ENCODE measurements at regions not wholly inside any gene's neighbourhood (a gene's known extent, or its start where the extent isn't known, plus 50 kb on each side); places are given as distances from the start of the nearest gene placed in this dataset.

GRCh38 chr13:57918086-57918485 lies 286.5 kb downstream of the PCDH17 start:
- no peak for DNase-seq

- no peak for DNase-seq
Measured at GRCh38 chr13:57918913-57919312, 287.4 kb downstream of the PCDH17 start.

GRCh38 chr13:57925250-57925649 lies 293.7 kb downstream of the PCDH17 start:
- DNase-seq, result no peak

- DNase-seq, result no peak
Measured at GRCh38 chr13:57925751-57926150, 294.2 kb downstream of the PCDH17 start.

GRCh38 chr13:57932061-57932460 lies 300.5 kb downstream of the PCDH17 start:
- DNase-seq, result no peak

- no peak for DNase-seq
Measured at GRCh38 chr13:57933606-57934005, 302.1 kb downstream of the PCDH17 start.

- no peak for DNase-seq
Measured at GRCh38 chr13:57935965-57936364, 304.4 kb downstream of the PCDH17 start.

GRCh38 chr13:57946361-57946760 lies 314.8 kb downstream of the PCDH17 start:
- DNase-seq, result no peak

- DNase-seq, result no peak
Measured at GRCh38 chr13:57948884-57949283, 317.3 kb downstream of the PCDH17 start.

- DNase-seq, result no peak
Measured at GRCh38 chr13:57969951-57970350, 338.4 kb downstream of the PCDH17 start.

- DNase-seq, result no peak
Measured at GRCh38 chr13:57970404-57970803, 338.9 kb downstream of the PCDH17 start.

GRCh38 chr13:57982782-57983181 lies 351.2 kb downstream of the PCDH17 start:
- no peak for DNase-seq

- DNase-seq, result no peak
Measured at GRCh38 chr13:57988276-57988675, 356.7 kb downstream of the PCDH17 start.

- no peak for DNase-seq
Measured at GRCh38 chr13:57991041-57991440, 359.5 kb downstream of the PCDH17 start.

GRCh38 chr13:57992416-57992815 lies 360.9 kb downstream of the PCDH17 start:
- DNase-seq, result no peak

GRCh38 chr13:57996717-57997116 lies 365.2 kb downstream of the PCDH17 start:
- DNase-seq, result no peak

- DNase-seq, result no peak
Measured at GRCh38 chr13:58004751-58005150, 373.2 kb downstream of the PCDH17 start.

- no peak for DNase-seq
Measured at GRCh38 chr13:58018020-58018419, 386.5 kb downstream of the PCDH17 start.

GRCh38 chr13:58018865-58019264 lies 387.3 kb downstream of the PCDH17 start:
- no peak for DNase-seq

- no peak for DNase-seq
Measured at GRCh38 chr13:58024103-58024502, 392.6 kb downstream of the PCDH17 start.

GRCh38 chr13:58025821-58026220 lies 394.3 kb downstream of the PCDH17 start:
- no peak for DNase-seq

GRCh38 chr13:58032676-58033460 lies 401.3 kb downstream of the PCDH17 start:
- DNase-seq, result no peak

GRCh38 chr13:58043971-58044370 lies 412.4 kb downstream of the PCDH17 start:
- DNase-seq, result no peak

GRCh38 chr13:58048670-58049069 lies 417.1 kb downstream of the PCDH17 start:
- DNase-seq, result no peak

GRCh38 chr13:58051396-58051795 lies 419.9 kb downstream of the PCDH17 start:
- no peak for DNase-seq

All from right forelimb (tissue), 1 donor.